Activated CD8-positive, alpha-beta T cell treated with anti-CD3 and anti-CD28 coated beads for 36 hours (primary cell): ENCODE measurements at regions not wholly inside any gene's neighbourhood (a gene's known extent, or its start where the extent isn't known, plus 50 kb on each side); places are given as distances from the start of the nearest gene placed in this dataset.

Experiments
- ATAC-seq: fragments of 200-7000 bp; cut with Tn5 transposase; one replicate; pipeline ENCODE4 v1.10.0; 2021; ENCODE audit warnings: mild to moderate bottlenecking, moderate library complexity
- CTCF ChIA-PET: fragments of 350-600 bp; sonication (Branson Sonifier 250); formaldehyde crosslinking; loops from one replicate; lab custom pipeline; 2021; ENCODE audit warnings: antibody characterized with exemption; lab: Charles Lee
- POLR2A ChIA-PET: fragments of 350-600 bp; sonication (Branson Sonifier 250); formaldehyde crosslinking; loops from one replicate; lab custom pipeline; 2021; ENCODE audit warnings: antibody characterized with exemption; lab: Charles Lee
- DNase-seq: peaks from one replicate; pipeline ENCODE4 v3.0.0-alpha.2; 2020
- H3K27ac Mint-ChIP-seq: one replicate; pipeline ENCODE4 v1.8.0; 2021; ENCODE audit warnings: mild to moderate bottlenecking, mixed read lengths
- H3K27me3 Mint-ChIP-seq: one replicate; pipeline ENCODE4 v1.8.0; 2021; ENCODE audit warnings: mixed read lengths
- H3K36me3 Mint-ChIP-seq: one replicate; pipeline ENCODE4 v1.8.0; 2021; ENCODE audit warnings: low read depth, mixed read lengths
- H3K4me1 Mint-ChIP-seq: one replicate; pipeline ENCODE4 v1.8.0; 2021; ENCODE audit warnings: low read depth, mixed read lengths
- H3K4me3 Mint-ChIP-seq: one replicate; pipeline ENCODE4 v1.8.0; 2021; ENCODE audit warnings: mild to moderate bottlenecking, moderate library complexity, mixed read lengths
- H3K9me3 Mint-ChIP-seq: one replicate; pipeline ENCODE4 v1.8.0; 2021; ENCODE audit warnings: mixed read lengths
- intact Hi-C: fragments of 100-400 bp; cut with micrococcal nuclease; formaldehyde crosslinking; loops from one replicate; pipeline ENCODE4 v1.10.0; 2022
- TF ChIP-seq, protein P1 (sequence below): fragments of 200-600 bp; IDR thresholded peaks from one replicate; pipeline ENCODE4 v1.8.0; 2022; ENCODE audit warnings: antibody characterized with exemption, mild to moderate bottlenecking

- intact Hi-C loops, result no loop called here
- Mint-ChIP-seq H3K36me3 (no peaks in the 10 kb centered on the region), H3K4me1 (no peaks in the 10 kb centered on the region), H3K27me3 (no peaks in the 10 kb centered on the region), H3K27ac (no peak overlapping the region), H3K9me3 (no peaks in the 10 kb centered on the region), H3K4me3 (no peak overlapping the region)
- TF ChIP-seq, protein P1, sequence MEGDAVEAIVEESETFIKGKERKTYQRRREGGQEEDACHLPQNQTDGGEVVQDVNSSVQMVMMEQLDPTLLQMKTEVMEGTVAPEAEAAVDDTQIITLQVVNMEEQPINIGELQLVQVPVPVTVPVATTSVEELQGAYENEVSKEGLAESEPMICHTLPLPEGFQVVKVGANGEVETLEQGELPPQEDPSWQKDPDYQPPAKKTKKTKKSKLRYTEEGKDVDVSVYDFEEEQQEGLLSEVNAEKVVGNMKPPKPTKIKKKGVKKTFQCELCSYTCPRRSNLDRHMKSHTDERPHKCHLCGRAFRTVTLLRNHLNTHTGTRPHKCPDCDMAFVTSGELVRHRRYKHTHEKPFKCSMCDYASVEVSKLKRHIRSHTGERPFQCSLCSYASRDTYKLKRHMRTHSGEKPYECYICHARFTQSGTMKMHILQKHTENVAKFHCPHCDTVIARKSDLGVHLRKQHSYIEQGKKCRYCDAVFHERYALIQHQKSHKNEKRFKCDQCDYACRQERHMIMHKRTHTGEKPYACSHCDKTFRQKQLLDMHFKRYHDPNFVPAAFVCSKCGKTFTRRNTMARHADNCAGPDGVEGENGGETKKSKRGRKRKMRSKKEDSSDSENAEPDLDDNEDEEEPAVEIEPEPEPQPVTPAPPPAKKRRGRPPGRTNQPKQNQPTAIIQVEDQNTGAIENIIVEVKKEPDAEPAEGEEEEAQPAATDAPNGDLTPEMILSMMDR, result no peak
- CTCF ChIA-PET, result no interaction called here
- ATAC-seq (no peak), DNase-seq (no peak)
- POLR2A ChIA-PET, result no interaction called here
These were observed 104.5 kb upstream of the ACVR2A start for GRCh38 chr2:147740211-147740927.

DNA sequence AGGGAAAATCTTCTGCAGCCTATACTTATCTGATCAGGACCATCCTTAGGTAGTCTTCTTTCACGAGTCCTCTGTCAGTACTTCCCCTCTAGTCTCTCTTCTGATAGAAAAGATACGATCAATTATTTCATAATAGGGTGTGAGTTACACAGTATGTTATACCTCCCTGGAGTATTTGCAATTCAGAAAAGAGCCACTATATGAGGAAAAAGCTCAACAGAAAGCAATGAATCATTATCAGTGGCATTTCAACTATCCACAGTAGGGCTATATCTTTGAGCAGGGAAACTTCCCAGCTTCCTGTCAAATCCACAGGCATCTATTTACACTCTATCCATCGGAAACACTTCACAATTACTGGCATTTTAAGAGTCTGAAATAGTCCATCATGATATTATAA lies 105.3 kb upstream of the ACVR2A start:
- no peaks in the 10 kb centered on the region for H3K27me3 Mint-ChIP-seq
- POLR2A ChIA-PET, result no interaction called here
- no peaks in the 10 kb centered on the region for H3K36me3 Mint-ChIP-seq
- no peak for ATAC-seq
- no peak overlapping the region for H3K4me3 Mint-ChIP-seq
- no peak for DNase-seq
- no peaks in the 10 kb centered on the region for H3K9me3 Mint-ChIP-seq
- no peak overlapping the region for H3K27ac Mint-ChIP-seq
- no peaks in the 10 kb centered on the region for H3K4me1 Mint-ChIP-seq
- intact Hi-C loops, result no loop called here
- CTCF ChIA-PET, result no interaction called here
- TF ChIP-seq, protein P1, result no peak

- intact Hi-C loops, result no loop called here
- CTCF ChIA-PET, result no interaction called here
- TF ChIP-seq, protein P1, result no peak
- Mint-ChIP-seq H3K27me3 (peaks cover 5% of the 10 kb centered on the region), H3K27ac (no peak overlapping the region), H3K36me3 (no peaks in the 10 kb centered on the region), H3K4me1 (no peaks in the 10 kb centered on the region), H3K9me3 (no peaks in the 10 kb centered on the region), H3K4me3 (no peak overlapping the region)
- DNase-seq (no peak), ATAC-seq (no peak)
- POLR2A ChIA-PET, result no interaction called here
These were observed 126.0 kb upstream of the ACVR2A start for GRCh38 chr2:147718831-147719230.

DNA sequence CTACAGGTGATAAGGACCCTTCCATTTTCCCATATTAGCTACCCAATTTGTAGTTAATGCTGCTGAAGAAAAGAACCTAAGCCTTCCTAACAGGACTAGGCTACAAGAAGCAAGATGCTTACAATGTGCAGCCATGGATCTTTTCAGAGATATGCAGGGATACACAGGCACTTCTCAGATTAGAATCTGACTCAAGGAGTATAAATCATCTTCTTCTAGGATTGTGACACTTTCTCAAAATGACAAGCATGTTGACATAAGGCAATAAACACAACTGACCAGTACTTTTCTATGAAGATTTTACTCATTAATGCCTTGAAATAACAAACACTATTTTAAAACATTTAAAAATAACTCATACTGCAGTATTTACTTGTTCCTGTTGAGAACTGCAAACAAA lies 127.9 kb upstream of the ACVR2A start:
- ATAC-seq (no peak), DNase-seq (no peak)
- intact Hi-C loops, result no loop called here
- Mint-ChIP-seq H3K9me3 (peaks cover 11% of the 10 kb centered on the region), H3K4me3 (no peak overlapping the region), H3K36me3 (no peaks in the 10 kb centered on the region), H3K4me1 (no peaks in the 10 kb centered on the region), H3K27ac (no peak overlapping the region), H3K27me3 (peaks cover 5% of the 10 kb centered on the region)
- POLR2A ChIA-PET, result no interaction called here
- TF ChIP-seq, protein P1, result no peak
- CTCF ChIA-PET, result no interaction called here

GRCh38 chr2:147715807-147716206 lies 129.0 kb upstream of the ACVR2A start:
- no peaks in the 10 kb centered on the region for H3K36me3 Mint-ChIP-seq
- H3K27ac Mint-ChIP-seq, result no peak overlapping the region
- intact Hi-C loops, result no loop called here
- no peak for ATAC-seq
- TF ChIP-seq, protein P1, result no peak
- no peak overlapping the region for H3K4me3 Mint-ChIP-seq
- H3K4me1 Mint-ChIP-seq, result no peaks in the 10 kb centered on the region
- peaks cover 5% of the 10 kb centered on the region for H3K27me3 Mint-ChIP-seq
- POLR2A ChIA-PET, result no interaction called here
- no peak for DNase-seq
- peaks cover 17% of the 10 kb centered on the region for H3K9me3 Mint-ChIP-seq
- CTCF ChIA-PET, result no interaction called here
